ENCODE measurements at regions not wholly inside any gene's neighbourhood (a gene's known extent, or its start where the extent isn't known, plus 50 kb on each side); places are given as distances from the start of the nearest gene placed in this dataset.

- Histone ChIP-seq H3K36me3 (ENCODE audit: control insufficient read depth, insufficient read depth, low read length) (no peaks in the 10 kb centered on the region), H3K9me3 (ENCODE audit: control insufficient read depth, low read length) (no peaks in the 10 kb centered on the region), H3K9ac (ENCODE audit: low read length) (no peak overlapping the region), H3K4me1 (ENCODE audit: control insufficient read depth, insufficient read depth, low read length) (peaks cover 6% of the 10 kb centered on the region), H3K27me3 (ENCODE audit: control insufficient read depth, insufficient read depth, low read length) (no peaks in the 10 kb centered on the region), H3K4me3 (ENCODE audit: low read length) (no peak overlapping the region)
Observed at GRCh38 chr1:168959382-168959781, 147.1 kb upstream of the ATP1B1 start.

- Histone ChIP-seq H3K27me3 (ENCODE audit: control insufficient read depth, insufficient read depth, low read length) (no peaks in the 10 kb centered on the region), H3K4me3 (ENCODE audit: low read length) (no peak overlapping the region), H3K4me1 (ENCODE audit: control insufficient read depth, insufficient read depth, low read length) (peaks cover 6% of the 10 kb centered on the region), H3K9ac (ENCODE audit: low read length) (no peak overlapping the region), H3K36me3 (ENCODE audit: control insufficient read depth, insufficient read depth, low read length) (no peaks in the 10 kb centered on the region), H3K9me3 (ENCODE audit: control insufficient read depth, low read length) (no peaks in the 10 kb centered on the region)
Observed at GRCh38 chr1:168960114-168960513, 146.4 kb upstream of the ATP1B1 start.

- peaks cover 6% of the 10 kb centered on the region for H3K4me1 ChIP-seq (ENCODE audit: control insufficient read depth, insufficient read depth, low read length)
- no peaks in the 10 kb centered on the region for H3K27me3 ChIP-seq (ENCODE audit: control insufficient read depth, insufficient read depth, low read length)
- H3K9ac ChIP-seq (ENCODE audit: low read length), result no peak overlapping the region
- H3K36me3 ChIP-seq (ENCODE audit: control insufficient read depth, insufficient read depth, low read length), result no peaks in the 10 kb centered on the region
- H3K9me3 ChIP-seq (ENCODE audit: control insufficient read depth, low read length), result no peaks in the 10 kb centered on the region
- H3K4me3 ChIP-seq (ENCODE audit: low read length), result no peak overlapping the region
Observed at GRCh38 chr1:168960595-168960994, 145.9 kb upstream of the ATP1B1 start.

- H3K27me3 ChIP-seq (ENCODE audit: control insufficient read depth, insufficient read depth, low read length), result no peaks in the 10 kb centered on the region
- H3K9ac ChIP-seq (ENCODE audit: low read length), result no peak overlapping the region
- H3K4me1 ChIP-seq (ENCODE audit: control insufficient read depth, insufficient read depth, low read length), result peaks cover 6% of the 10 kb centered on the region
Observed at GRCh38 chr1:168963601-168964000, 142.9 kb upstream of the ATP1B1 start.

GRCh38 chr1:168964478-168964877, 142.0 kb upstream of the ATP1B1 start:
- Histone ChIP-seq H3K36me3 (ENCODE audit: control insufficient read depth, insufficient read depth, low read length) (no peaks in the 10 kb centered on the region), H3K9ac (ENCODE audit: low read length) (no peak overlapping the region), H3K4me1 (ENCODE audit: control insufficient read depth, insufficient read depth, low read length) (peaks cover 6% of the 10 kb centered on the region), H3K4me3 (ENCODE audit: low read length) (no peak overlapping the region), H3K27me3 (ENCODE audit: control insufficient read depth, insufficient read depth, low read length) (no peaks in the 10 kb centered on the region), H3K9me3 (ENCODE audit: control insufficient read depth, low read length) (no peaks in the 10 kb centered on the region)

More at GRCh38 chr1:168963601-168964000, 142.9 kb upstream of the ATP1B1 start:
- Histone ChIP-seq H3K9me3 (ENCODE audit: control insufficient read depth, low read length) (no peaks in the 10 kb centered on the region), H3K36me3 (ENCODE audit: control insufficient read depth, insufficient read depth, low read length) (no peaks in the 10 kb centered on the region), H3K4me3 (ENCODE audit: low read length) (no peak overlapping the region)

- H3K4me1 ChIP-seq (ENCODE audit: control insufficient read depth, insufficient read depth, low read length), result no peaks in the 10 kb centered on the region
- H3K9ac ChIP-seq (ENCODE audit: low read length), result no peak overlapping the region
- H3K27me3 ChIP-seq (ENCODE audit: control insufficient read depth, insufficient read depth, low read length), result no peaks in the 10 kb centered on the region
- no peak overlapping the region for H3K4me3 ChIP-seq (ENCODE audit: low read length)
- H3K36me3 ChIP-seq (ENCODE audit: control insufficient read depth, insufficient read depth, low read length), result no peaks in the 10 kb centered on the region
- H3K9me3 ChIP-seq (ENCODE audit: control insufficient read depth, low read length), result no peaks in the 10 kb centered on the region
Observed at GRCh38 chr1:168966217-168966616, 140.3 kb upstream of the ATP1B1 start.

- no peaks in the 10 kb centered on the region for H3K27me3 ChIP-seq (ENCODE audit: control insufficient read depth, insufficient read depth, low read length)
- no peaks in the 10 kb centered on the region for H3K36me3 ChIP-seq (ENCODE audit: control insufficient read depth, insufficient read depth, low read length)
- H3K4me3 ChIP-seq (ENCODE audit: low read length), result no peak overlapping the region
- no peaks in the 10 kb centered on the region for H3K4me1 ChIP-seq (ENCODE audit: control insufficient read depth, insufficient read depth, low read length)
- H3K9ac ChIP-seq (ENCODE audit: low read length), result no peak overlapping the region
- no peaks in the 10 kb centered on the region for H3K9me3 ChIP-seq (ENCODE audit: control insufficient read depth, low read length)
Observed at GRCh38 chr1:168966636-168967035, 139.9 kb upstream of the ATP1B1 start.

- Histone ChIP-seq H3K4me3 (ENCODE audit: low read length) (no peak overlapping the region), H3K27me3 (ENCODE audit: control insufficient read depth, insufficient read depth, low read length) (no peaks in the 10 kb centered on the region), H3K36me3 (ENCODE audit: control insufficient read depth, insufficient read depth, low read length) (no peaks in the 10 kb centered on the region), H3K4me1 (ENCODE audit: control insufficient read depth, insufficient read depth, low read length) (peaks cover 4% of the 10 kb centered on the region), H3K9ac (ENCODE audit: low read length) (no peak overlapping the region), H3K9me3 (ENCODE audit: control insufficient read depth, low read length) (no peaks in the 10 kb centered on the region)
Observed at GRCh38 chr1:168970926-168971659, 135.4 kb upstream of the ATP1B1 start.

- Histone ChIP-seq H3K36me3 (ENCODE audit: control insufficient read depth, insufficient read depth, low read length) (no peaks in the 10 kb centered on the region), H3K9me3 (ENCODE audit: control insufficient read depth, low read length) (no peaks in the 10 kb centered on the region), H3K27me3 (ENCODE audit: control insufficient read depth, insufficient read depth, low read length) (no peaks in the 10 kb centered on the region), H3K4me3 (ENCODE audit: low read length) (no peak overlapping the region), H3K4me1 (ENCODE audit: control insufficient read depth, insufficient read depth, low read length) (peaks cover 8% of the 10 kb centered on the region), H3K9ac (ENCODE audit: low read length) (no peak overlapping the region)
Observed at GRCh38 chr1:168972225-168972624, 134.3 kb upstream of the ATP1B1 start.

GRCh38 chr1:168972887-168973286, 133.6 kb upstream of the ATP1B1 start:
- Histone ChIP-seq H3K27me3 (ENCODE audit: control insufficient read depth, insufficient read depth, low read length) (no peaks in the 10 kb centered on the region), H3K36me3 (ENCODE audit: control insufficient read depth, insufficient read depth, low read length) (no peaks in the 10 kb centered on the region), H3K9ac (ENCODE audit: low read length) (no peak overlapping the region)

GRCh38 chr1:168974117-168974516, 132.4 kb upstream of the ATP1B1 start:
- Histone ChIP-seq H3K4me1 (ENCODE audit: control insufficient read depth, insufficient read depth, low read length) (peaks cover 8% of the 10 kb centered on the region), H3K27me3 (ENCODE audit: control insufficient read depth, insufficient read depth, low read length) (no peaks in the 10 kb centered on the region), H3K36me3 (ENCODE audit: control insufficient read depth, insufficient read depth, low read length) (no peaks in the 10 kb centered on the region), H3K9ac (ENCODE audit: low read length) (no peak overlapping the region), H3K4me3 (ENCODE audit: low read length) (no peak overlapping the region), H3K9me3 (ENCODE audit: control insufficient read depth, low read length) (no peaks in the 10 kb centered on the region)

More at GRCh38 chr1:168972887-168973286, 133.6 kb upstream of the ATP1B1 start:
- no peak overlapping the region for H3K4me3 ChIP-seq (ENCODE audit: low read length)
- H3K9me3 ChIP-seq (ENCODE audit: control insufficient read depth, low read length), result no peaks in the 10 kb centered on the region
- peaks cover 8% of the 10 kb centered on the region for H3K4me1 ChIP-seq (ENCODE audit: control insufficient read depth, insufficient read depth, low read length)

- Histone ChIP-seq H3K4me1 (ENCODE audit: control insufficient read depth, insufficient read depth, low read length) (peaks cover 8% of the 10 kb centered on the region), H3K4me3 (ENCODE audit: low read length) (no peak overlapping the region)
Observed at GRCh38 chr1:168974611-168975010, 131.9 kb upstream of the ATP1B1 start.

GRCh38 chr1:168976267-168976666, 130.2 kb upstream of the ATP1B1 start:
- Histone ChIP-seq H3K36me3 (ENCODE audit: control insufficient read depth, insufficient read depth, low read length) (no peaks in the 10 kb centered on the region), H3K9ac (ENCODE audit: low read length) (no peak overlapping the region), H3K9me3 (ENCODE audit: control insufficient read depth, low read length) (no peaks in the 10 kb centered on the region), H3K27me3 (ENCODE audit: control insufficient read depth, insufficient read depth, low read length) (no peaks in the 10 kb centered on the region), H3K4me3 (ENCODE audit: low read length) (no peak overlapping the region), H3K4me1 (ENCODE audit: control insufficient read depth, insufficient read depth, low read length) (peaks cover 17% of the 10 kb centered on the region)

More at GRCh38 chr1:168974611-168975010, 131.9 kb upstream of the ATP1B1 start:
- H3K36me3 ChIP-seq (ENCODE audit: control insufficient read depth, insufficient read depth, low read length), result no peaks in the 10 kb centered on the region
- no peak overlapping the region for H3K9ac ChIP-seq (ENCODE audit: low read length)
- no peaks in the 10 kb centered on the region for H3K9me3 ChIP-seq (ENCODE audit: control insufficient read depth, low read length)
- no peaks in the 10 kb centered on the region for H3K27me3 ChIP-seq (ENCODE audit: control insufficient read depth, insufficient read depth, low read length)

Data from mucosa of stomach (tissue), 1 donor.